GM18873 (cell line): ENCODE measurements at regions not wholly inside any gene's neighbourhood (a gene's known extent, or its start where the extent isn't known, plus 50 kb on each side); places are given as distances from the start of the nearest gene placed in this dataset.

Source experiments
- ATAC-seq: cut with Tn5 transposase; IDR thresholded peaks from one replicate; pipeline ENCODE4 v1.9.1; 2021; ENCODE audit warnings: mild to moderate bottlenecking, moderate library complexity, moderate number of reproducible peaks; ENCODE audit not compliant: unreplicated experiment, low FRiP score

- no peak for ATAC-seq
Observed at GRCh38 chr2:6222296-6222695, 530.1 kb downstream of the SOX11 start.

- ATAC-seq: no peak
Observed at GRCh38 chr2:6224267-6224666, 532.1 kb downstream of the SOX11 start.

GRCh38 chr2:6228251-6228650 lies 536.1 kb downstream of the SOX11 start:
- no peak for ATAC-seq

- ATAC-seq: no peak
Observed at GRCh38 chr2:6231166-6231565, 539.0 kb downstream of the SOX11 start.

- ATAC-seq: no peak
Observed at GRCh38 chr2:6233993-6234392, 541.8 kb downstream of the SOX11 start.

- no peak for ATAC-seq
Observed at GRCh38 chr2:6234702-6235101, 542.5 kb downstream of the SOX11 start.

- ATAC-seq: no peak
Observed at GRCh38 chr2:6236317-6236716, 544.1 kb downstream of the SOX11 start.

GRCh38 chr2:6237039-6237660 lies 545.0 kb downstream of the SOX11 start:
- ATAC-seq: no peak

- no peak for ATAC-seq
Observed at GRCh38 chr2:6249557-6249956, 557.4 kb downstream of the SOX11 start.

GRCh38 chr2:6254441-6254840 lies 562.3 kb downstream of the SOX11 start:
- ATAC-seq: no peak

- no peak for ATAC-seq
Observed at GRCh38 chr2:6264198-6264597, 572.0 kb downstream of the SOX11 start.

GRCh38 chr2:6281524-6281923 lies 584.2 kb downstream of the CMPK2 start:
- ATAC-seq: no peak

- ATAC-seq: no peak
Observed at GRCh38 chr2:6283259-6283658, 582.4 kb downstream of the CMPK2 start.

- ATAC-seq: no peak
Observed at GRCh38 chr2:6287406-6287805, 578.3 kb downstream of the CMPK2 start.

- no peak for ATAC-seq
Observed at GRCh38 chr2:6288791-6289190, 576.9 kb downstream of the CMPK2 start.

- ATAC-seq: no peak
Observed at GRCh38 chr2:6290217-6291015, 575.3 kb downstream of the CMPK2 start.

GRCh38 chr2:6294791-6295190 lies 570.9 kb downstream of the CMPK2 start:
- ATAC-seq: no peak

- ATAC-seq: no peak
Observed at GRCh38 chr2:6297238-6297637, 568.5 kb downstream of the CMPK2 start.

GRCh38 chr2:6301426-6301825 lies 564.3 kb downstream of the CMPK2 start:
- ATAC-seq: no peak

- no peak for ATAC-seq
Observed at GRCh38 chr2:6308986-6309385, 556.7 kb downstream of the CMPK2 start.

- no peak for ATAC-seq
Observed at GRCh38 chr2:6309415-6310255, 556.1 kb downstream of the CMPK2 start.
